GM12878 (cell line): ENCODE measurements at regions not wholly inside any gene's neighbourhood (a gene's known extent, or its start where the extent isn't known, plus 50 kb on each side); places are given as distances from the start of the nearest gene placed in this dataset.

ENCODE experiments used
- ATAC-seq: fragments of 200-7000 bp; cut with Tn5 transposase; 3 replicates; pipeline ENCODE4 v1.9.1; 2020; ENCODE audit warnings: mild to moderate bottlenecking, moderate library complexity
- BruUV-seq: library from RNA; stranded (reverse); fragments of 400-500 nt; replicated peaks from 2 replicates; lab custom pipeline; 2021; lab: Mats Ljungman, UMichigan
- CTCF ChIA-PET: fragments of 300-600 bp; sonication (Branson Sonifier 250); formaldehyde crosslinking; extraction: SDS; loops from one replicate; lab custom pipeline; 2021; ENCODE audit warnings: inconsistent platforms; lab: Yijun Ruan, JAX
- POLR2A ChIA-PET: fragments of 350-600 bp; formaldehyde crosslinking; extraction: SDS; loops from one replicate; lab custom pipeline; 2021; ENCODE audit warnings: inconsistent platforms; lab: Charles Lee
- RAD21 ChIA-PET: fragments of 300-600 bp; sonication (Branson Sonifier 250); formaldehyde crosslinking; loops from one replicate; lab custom pipeline; 2023; ENCODE audit warnings: antibody characterized with exemption; ENCODE audit not compliant: unreplicated experiment; lab: Charles Lee
- SMC1A ChIA-PET: fragments of 300-600 bp; sonication (Branson Sonifier 250); formaldehyde crosslinking; loops from one replicate; lab custom pipeline; 2023; ENCODE audit not compliant: unreplicated experiment, uncharacterized antibody; lab: Charles Lee
- DNase-seq: peaks from one replicate; pipeline ENCODE4 v3.0.0-alpha.2; 2011; ENCODE audit warnings: low read depth, low spot score
- FAIRE-seq: peaks from 3 replicates; lab custom pipeline; 2011; peaks lifted over from hg19 to GRCh38; lab: Jason Lieb, UNC
- H2AFZ ChIP-seq: 2 replicates; pipeline ENCODE4 v1.6.0; 2011; ENCODE audit warnings: low read depth, low read length, control low read depth; ENCODE audit not compliant: control insufficient read depth
- H3K27ac ChIP-seq: 2 replicates; pipeline ENCODE4 v1.5.1; 2011; ENCODE audit warnings: control low read depth; ENCODE audit not compliant: control insufficient read depth, insufficient read depth
- H3K27me3 ChIP-seq, 2 experiments: replicated peaks in 1 of 2; 2 replicates each; pipeline versions ENCODE4 v1.6.0 to v1.6.1; 2011; ENCODE audit warnings: low read length in 1 of 2; ENCODE audit not compliant: control insufficient read depth in 2 of 2, insufficient read depth in 2 of 2
- H3K36me3 ChIP-seq, 2 experiments: 2 replicates each; pipeline ENCODE4 v1.5.1; 2011; ENCODE audit warnings: low read length in 1 of 2; ENCODE audit not compliant: control insufficient read depth in 2 of 2, insufficient read depth in 2 of 2
- H3K4me1 ChIP-seq: 2 replicates; pipeline ENCODE4 v1.6.1; 2011; ENCODE audit warnings: mild to moderate bottlenecking, low read length, moderate library complexity, mixed read lengths; ENCODE audit not compliant: control insufficient read depth, insufficient read depth
- H3K4me2 ChIP-seq: 2 replicates; pipeline ENCODE4 v1.6.0; 2011; ENCODE audit warnings: control low read depth; ENCODE audit not compliant: control insufficient read depth, insufficient read depth
- H3K4me3 ChIP-seq: fragments of 200-600 bp; sonication (generic); 2 replicates; pipeline ENCODE4 v1.5.1; 2016
- H3K79me2 ChIP-seq: 2 replicates; pipeline ENCODE4 v1.6.0; 2011; ENCODE audit warnings: low read length; ENCODE audit not compliant: control insufficient read depth, insufficient read depth
- H3K9ac ChIP-seq: 2 replicates; pipeline ENCODE4 v1.8.0; 2011; ENCODE audit warnings: low read length, control low read depth, mixed read lengths; ENCODE audit not compliant: control insufficient read depth, insufficient read depth
- H3K9me3 ChIP-seq: replicated peaks from 3 replicates; pipeline ENCODE4 v1.5.1; 2011; ENCODE audit warnings: mild to moderate bottlenecking, low read length; ENCODE audit not compliant: control insufficient read depth, insufficient read depth
- H4K20me1 ChIP-seq: 2 replicates; pipeline ENCODE4 v1.6.0; 2011; ENCODE audit not compliant: control insufficient read depth, insufficient read depth
- BCL11A ChIP-seq: IDR thresholded peaks from 2 replicates; pipeline ENCODE4 v1.6.1; 2011; ENCODE audit warnings: low read depth, low read length
- MLLT1 ChIP-seq: fragments of 450-650 bp; IDR thresholded peaks from 2 replicates; pipeline ENCODE4 v1.6.1; 2016; ENCODE audit warnings: mild to moderate bottlenecking
- PKNOX1 ChIP-seq: fragments of 450-650 bp; IDR thresholded peaks from 2 replicates; pipeline ENCODE4 v1.6.1; 2016; ENCODE audit warnings: mild to moderate bottlenecking
- WGBS: methylation state at CpG from one replicate; pipeline ENCODE4 v1.1.6; 2016; ENCODE audit warnings: low lambda C conversion rate; ENCODE audit not compliant: insufficient replicate concordance, insufficient coverage; ENCODE audit errors: missing lambda C conversion rate; 5-methylcytosine and 5-hydroxymethylcytosine counted together
- in situ Hi-C: fragments of 300-500 bp; cut with MboI; formaldehyde crosslinking; loops from 9 replicates; pipeline ENCODE4 v1.14.3; 2018; ENCODE audit warnings: mixed read lengths
- intact Hi-C: fragments of 100-400 bp; cut with micrococcal nuclease; formaldehyde crosslinking; loops from one replicate; pipeline ENCODE4 v1.14.2; 2022; ENCODE audit not compliant: unreplicated experiment

GRCh38 chr7:130945411-130945811, 211.4 kb upstream of the KLF14 start (continued):
- 0 out of 2 replicates have a peak, but pooled peaks have one; percentile 2 for TF ChIP-seq PKNOX1

GRCh38 chr7:130946114-130946513, 212.1 kb upstream of the KLF14 start:
- no peak overlapping the region for H3K4me3 ChIP-seq
- H3K27me3 ChIP-seq = no peaks in the 10 kb centered on the region
- H2AFZ ChIP-seq = no peak overlapping the region
- ATAC-seq (no peak), FAIRE-seq (no peak), DNase-seq (no peak)
- POLR2A ChIA-PET = interaction anchor here (1.0 to 6.3 kb wide), 7 partner anchors 9 to 73 kb away, joined by 3 to 67 read pairs (median 4); no protein-coding TSS in a partner anchor
- peaks cover 12 to 13% of the 10 kb centered on the region in 2 experiments; a peak in 3 of 4 replicates for H3K36me3 ChIP-seq
- peak overlapping the region; percentile 11; the same call in 1 of the 2 replicates for H3K9ac ChIP-seq
- SMC1A ChIA-PET = interaction anchor here (0.7 to 7.1 kb wide), 15 partner anchors 9 to 93 kb away, joined by 3 to 145 read pairs (median 3); no protein-coding TSS in a partner anchor
- no TSS peak for BruUV-seq
- CTCF ChIA-PET = interaction anchor here (0.7 to 8.5 kb wide), 14 partner anchors 10 to 94 kb away, joined by 3 to 106 read pairs (median 8); no protein-coding TSS in a partner anchor
- H3K27ac ChIP-seq = peak overlapping the region; percentile 78; the same call in 1 of the 2 replicates
- TF ChIP-seq MLLT1 (no peak), BCL11A (0 out of 2 replicates have a peak, but pooled peaks have one; percentile 14)
- H3K4me2 ChIP-seq = peak overlapping the region; percentile 43
- H3K4me1 ChIP-seq = peaks cover 48% of the 10 kb centered on the region
- H3K79me2 ChIP-seq = peaks cover 98% of the 10 kb centered on the region
- RAD21 ChIA-PET = interaction anchor here (0.6 to 6.7 kb wide), 4 partner anchors 12 to 106 kb away, joined by 3 to 94 read pairs (median 6); no protein-coding TSS in a partner anchor
- H4K20me1 ChIP-seq = 0 out of 2 replicates have a peak, but pooled peaks cover 2% of the 10 kb centered on the region
- in situ Hi-C loops (no loop called here), intact Hi-C loops (no loop called here)
- H3K9me3 ChIP-seq = no peaks in the 10 kb centered on the region
- WGBS = 4% methylated on average over 1 of the region's 1 CpG
